Calu3 (cell line): ENCODE measurements at regions not wholly inside any gene's neighbourhood (a gene's known extent, or its start where the extent isn't known, plus 50 kb on each side); places are given as distances from the start of the nearest gene placed in this dataset.

Source experiments
- BruUV-seq: library from RNA; stranded (reverse); fragments of 400-500 nt; replicated peaks from 2 replicates; lab custom pipeline; 2021; lab: Mats Ljungman, UMichigan
- CTCF ChIA-PET: fragments of 300-600 bp; sonication (Branson Sonifier 250); formaldehyde crosslinking; loops from one replicate; lab custom pipeline; 2022; ENCODE audit warnings: antibody characterized with exemption; lab: Charles Lee
- DNase-seq: peaks from one replicate; pipeline ENCODE4 v3.0.0; 2022
- H3K27ac Mint-ChIP-seq: one replicate; pipeline ENCODE4 v1.8.0; 2022; ENCODE audit warnings: mixed read lengths; ENCODE audit not compliant: unreplicated experiment
- H3K27me3 Mint-ChIP-seq: one replicate; pipeline ENCODE4 v1.8.0; 2022; ENCODE audit warnings: mixed read lengths; ENCODE audit not compliant: unreplicated experiment
- H3K36me3 Mint-ChIP-seq: one replicate; pipeline ENCODE4 v1.8.0; 2022; ENCODE audit warnings: mild to moderate bottlenecking, moderate library complexity, mixed read lengths; ENCODE audit not compliant: insufficient read depth, unreplicated experiment
- H3K4me1 Mint-ChIP-seq: one replicate; pipeline ENCODE4 v1.8.0; 2022; ENCODE audit warnings: mild to moderate bottlenecking, low read depth, mixed read lengths; ENCODE audit not compliant: unreplicated experiment
- H3K4me3 Mint-ChIP-seq: one replicate; pipeline ENCODE4 v1.8.0; 2022; ENCODE audit warnings: mild to moderate bottlenecking, low read depth, moderate library complexity, mixed read lengths; ENCODE audit not compliant: unreplicated experiment
- H3K9me3 Mint-ChIP-seq: one replicate; pipeline ENCODE4 v1.8.0; 2022; ENCODE audit warnings: low read depth, mixed read lengths; ENCODE audit not compliant: unreplicated experiment
- CTCF ChIP-seq: fragments of 200-600 bp; IDR thresholded peaks from one replicate; pipeline ENCODE4 v1.8.0; 2022; ENCODE audit warnings: antibody characterized with exemption; ENCODE audit not compliant: unreplicated experiment
- intact Hi-C: fragments of 100-400 bp; cut with micrococcal nuclease; formaldehyde crosslinking; loops from one replicate; pipeline ENCODE4 v1.10.0; 2022; ENCODE audit not compliant: unreplicated experiment

DNA sequence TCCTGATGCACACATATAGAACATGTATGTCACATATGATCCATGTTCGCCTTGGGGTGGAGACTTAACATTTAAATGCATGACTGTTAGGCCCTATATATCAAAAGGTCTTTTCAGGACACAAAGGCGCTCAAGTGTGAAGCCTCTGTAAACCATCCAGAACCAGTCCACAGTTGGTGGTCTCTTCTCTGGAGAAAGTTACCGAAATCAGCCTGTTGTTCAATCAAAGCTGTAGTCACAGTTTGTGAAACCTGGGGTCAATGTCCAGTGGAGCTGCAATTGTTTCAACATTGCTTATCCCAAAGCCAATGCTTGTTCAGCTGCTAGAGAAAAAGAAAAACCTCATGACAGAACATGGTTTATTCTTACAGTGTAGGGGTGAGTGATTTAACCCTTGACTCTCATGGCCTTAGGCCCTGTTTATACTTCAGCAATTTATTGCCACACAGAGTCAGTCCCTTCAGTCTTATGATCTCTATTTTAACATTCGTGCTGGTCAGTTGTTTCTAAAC is 193.6 kb upstream of the CST7 start:
- no peak for TF ChIP-seq CTCF
- Mint-ChIP-seq H3K27me3 (peaks cover 13% of the 10 kb centered on the region), H3K4me3 (no peak overlapping the region), H3K36me3 (no peaks in the 10 kb centered on the region), H3K4me1 (no peaks in the 10 kb centered on the region), H3K9me3 (no peaks in the 10 kb centered on the region), H3K27ac (no peak overlapping the region)
- intact Hi-C loops, result no loop called here
- CTCF ChIA-PET, result no interaction called here
- BruUV-seq, result no TSS peak
- no peak for DNase-seq

DNA sequence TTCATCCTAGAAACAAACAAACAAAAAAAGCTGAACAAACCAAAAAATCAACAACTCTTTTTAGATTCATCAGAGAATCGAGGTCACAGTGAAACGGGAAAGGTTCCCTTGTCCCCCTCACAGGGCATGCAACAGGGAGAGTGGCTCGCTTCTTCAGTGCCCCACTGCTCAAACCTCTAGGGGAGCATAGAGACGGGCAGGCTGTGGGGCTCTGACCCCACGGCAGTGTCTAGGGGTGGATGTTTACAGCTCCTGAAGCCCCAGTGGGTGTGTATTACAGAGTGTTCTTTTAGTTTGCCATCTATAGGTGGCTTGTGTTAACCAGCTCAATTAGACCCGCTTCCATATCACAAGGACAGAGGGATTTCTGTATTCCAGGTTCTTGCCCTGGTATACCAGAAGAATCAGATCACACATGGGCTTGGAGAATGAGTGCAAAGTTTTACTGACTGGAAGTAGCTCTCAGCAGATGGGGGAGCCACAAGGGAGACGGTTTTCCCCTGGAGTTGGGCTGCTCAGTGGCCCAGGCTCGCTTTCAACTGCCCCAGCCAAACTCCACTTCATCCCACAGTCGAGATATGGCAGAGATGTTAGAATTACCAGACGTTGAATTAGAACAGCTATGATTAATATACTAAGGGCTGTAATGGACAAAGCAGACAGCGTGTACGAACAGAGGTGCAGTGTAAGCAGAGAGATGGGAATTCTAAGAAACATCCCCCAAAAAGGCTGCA is 192.6 kb upstream of the CST7 start:
- no peak overlapping the region for H3K4me3 Mint-ChIP-seq
- H3K27me3 Mint-ChIP-seq, result peaks cover 13% of the 10 kb centered on the region
- H3K27ac Mint-ChIP-seq, result no peak overlapping the region
- no peaks in the 10 kb centered on the region for H3K36me3 Mint-ChIP-seq
- intact Hi-C loops, result no loop called here
- no TSS peak for BruUV-seq
- no peak for DNase-seq
- no peaks in the 10 kb centered on the region for H3K4me1 Mint-ChIP-seq
- H3K9me3 Mint-ChIP-seq, result no peaks in the 10 kb centered on the region
- CTCF ChIA-PET, result no interaction called here
- TF ChIP-seq CTCF, result no peak

DNA sequence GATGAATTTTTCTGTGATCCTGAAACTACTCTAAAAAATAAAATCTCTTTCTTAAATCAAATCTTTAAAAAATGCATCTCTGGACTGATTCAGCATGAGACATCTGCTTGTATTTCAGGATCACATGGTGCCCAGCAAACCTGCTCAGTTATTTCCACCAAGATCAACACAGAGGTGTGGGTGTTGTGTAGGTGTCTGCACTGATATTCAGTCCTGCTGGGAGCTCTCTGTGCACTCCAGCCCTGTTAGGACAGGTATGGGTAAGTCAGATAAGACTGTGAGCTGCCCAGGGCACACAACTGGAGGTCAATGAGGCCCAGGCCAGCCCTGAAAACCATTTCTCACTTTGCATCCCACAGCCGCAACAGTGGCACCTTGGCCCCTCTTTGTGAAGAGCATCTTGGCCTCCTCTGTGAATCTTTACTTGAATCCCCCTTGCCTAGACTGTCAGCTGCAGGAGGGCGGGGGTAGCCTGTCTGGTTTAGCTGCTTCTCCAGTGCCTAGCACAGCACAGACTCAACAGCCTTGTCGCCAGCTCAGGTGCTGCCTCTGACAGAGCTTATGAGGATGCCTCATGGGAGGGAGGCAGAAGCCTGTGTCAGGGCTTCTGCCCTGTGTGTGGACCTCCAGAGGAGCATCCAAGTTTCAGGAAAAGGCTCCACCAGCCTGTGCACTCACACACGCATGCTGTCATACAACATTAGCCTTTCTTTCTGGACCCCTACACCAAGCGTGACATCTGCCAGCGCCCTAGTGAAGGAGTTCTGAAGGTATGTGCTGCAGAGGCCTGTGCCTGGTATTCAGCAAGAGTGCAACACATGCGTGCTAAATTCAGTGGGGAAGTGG is 187.6 kb upstream of the CST7 start:
- no peaks in the 10 kb centered on the region for H3K4me1 Mint-ChIP-seq
- DNase-seq, result no peak
- CTCF ChIA-PET, result no interaction called here
- no peak for TF ChIP-seq CTCF
- H3K9me3 Mint-ChIP-seq, result no peaks in the 10 kb centered on the region
- H3K4me3 Mint-ChIP-seq, result no peak overlapping the region
- no peak overlapping the region for H3K27ac Mint-ChIP-seq
- intact Hi-C loops, result no loop called here
- peaks cover 11% of the 10 kb centered on the region for H3K27me3 Mint-ChIP-seq
- BruUV-seq, result no TSS peak
- H3K36me3 Mint-ChIP-seq, result no peaks in the 10 kb centered on the region

DNA sequence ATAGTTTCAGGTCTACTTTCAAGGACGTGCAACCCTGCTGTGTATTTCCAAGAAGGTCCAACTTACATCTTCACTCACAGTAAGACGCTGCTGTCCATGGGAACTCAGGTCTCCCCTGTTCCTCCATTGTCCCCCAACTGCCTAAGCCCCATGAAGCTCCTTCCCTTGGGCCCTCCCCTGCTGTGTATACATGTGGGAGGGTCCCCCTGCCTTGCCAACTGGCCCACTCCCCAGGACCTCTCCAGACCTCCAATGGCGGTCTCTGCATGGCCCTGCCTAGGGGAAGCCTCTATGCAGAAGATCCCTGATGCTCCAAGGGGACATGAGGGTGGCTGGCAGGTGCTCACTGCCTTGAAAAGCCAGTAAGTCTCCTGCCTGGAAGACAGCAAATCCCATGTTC is 186.7 kb upstream of the CST7 start:
- no peak for TF ChIP-seq CTCF
- Mint-ChIP-seq H3K27ac (no peak overlapping the region), H3K36me3 (no peaks in the 10 kb centered on the region), H3K4me3 (no peak overlapping the region), H3K9me3 (no peaks in the 10 kb centered on the region), H3K4me1 (no peaks in the 10 kb centered on the region), H3K27me3 (peaks cover 2% of the 10 kb centered on the region)
- DNase-seq, result no peak
- intact Hi-C loops, result no loop called here
- BruUV-seq, result no TSS peak
- CTCF ChIA-PET, result no interaction called here
